Right atrium auricular region (tissue), 2 donors: ENCODE measurements at regions not wholly inside any gene's neighbourhood (a gene's known extent, or its start where the extent isn't known, plus 50 kb on each side); places are given as distances from the start of the nearest gene placed in this dataset.

Source experiments
- DNase-seq: peaks from one replicate; pipeline ENCODE4 v3.0.0-alpha.2; 2019; ENCODE audit warnings: low spot score
- H3K27ac ChIP-seq, 2 donors: fragments of 200-600 bp; sonication (generic); 1 replicate in 1 of 2; 2 replicates in 1 of 2; pipeline ENCODE4 v1.5.1; 2016 to 2019
- H3K27me3 ChIP-seq, 2 donors: fragments of 200-600 bp; sonication (generic); one replicate each; pipeline versions ENCODE4 v1.5.1 to v1.6.0; 2017 to 2019
- H3K36me3 ChIP-seq: fragments of 200-600 bp; sonication (generic); one replicate; pipeline ENCODE4 v1.5.1; 2016
- H3K4me1 ChIP-seq, 2 donors: fragments of 200-600 bp; sonication (generic); one replicate each; pipeline versions ENCODE4 v1.5.1 to v1.6.0; 2017 to 2019
- H3K4me3 ChIP-seq, 2 donors: fragments of 200-600 bp; sonication (generic); 1 replicate in 1 of 2; 2 replicates in 1 of 2; pipeline ENCODE4 v1.5.1; 2017 to 2019; ENCODE audit warnings: mild to moderate bottlenecking in 1 of 2, moderate library complexity in 1 of 2
- H3K9me3 ChIP-seq, 2 donors: fragments of 200-600 bp; sonication (generic); one replicate each; pipeline ENCODE4 v1.5.1; 2019
- CTCF ChIP-seq, 2 donors: fragments of 200-600 bp; sonication (generic); IDR thresholded peaks; one replicate each; pipeline ENCODE4 v1.5.1; 2019; ENCODE audit warnings: antibody characterized with exemption in 2 of 2

GRCh38 chr2:133954636-133955035 is 299.2 kb upstream of the MGAT5 start:
- H3K27ac ChIP-seq: no peak overlapping the region
- no peak overlapping the region for H3K4me3 ChIP-seq
- TF ChIP-seq CTCF (IDR thresholded peaks at IDR 0.05): no peak
- peaks cover 0 to 5% of the 10 kb centered on the region in 2 donors for H3K4me1 ChIP-seq
- H3K27me3 ChIP-seq: no peaks in the 10 kb centered on the region
- no peaks in the 10 kb centered on the region for H3K9me3 ChIP-seq
- DNase-seq: no peak
- no peaks in the 10 kb centered on the region for H3K36me3 ChIP-seq

GRCh38 chr2:133955169-133955568 is 298.7 kb upstream of the MGAT5 start:
- Histone ChIP-seq H3K27me3 (no peaks in the 10 kb centered on the region), H3K27ac (no peak overlapping the region), H3K4me3 (no peak overlapping the region), H3K36me3 (no peaks in the 10 kb centered on the region), H3K4me1 (peaks cover 0 to 5% of the 10 kb centered on the region in 2 donors), H3K9me3 (no peaks in the 10 kb centered on the region)
- no peak for TF ChIP-seq CTCF (IDR thresholded peaks at IDR 0.05)
- no peak for DNase-seq

GRCh38 chr2:133956434-133956935 is 297.4 kb upstream of the MGAT5 start:
- H3K4me3 ChIP-seq: no peak overlapping the region
- H3K27ac ChIP-seq: peak overlapping the region in 1 of 2 donors; percentile 48
- TF ChIP-seq CTCF (IDR thresholded peaks at IDR 0.05): no peak
- no peaks in the 10 kb centered on the region for H3K9me3 ChIP-seq
- DNase-seq: no peak
- H3K36me3 ChIP-seq: no peaks in the 10 kb centered on the region
- peaks cover 0 to 5% of the 10 kb centered on the region in 2 donors for H3K4me1 ChIP-seq
- no peaks in the 10 kb centered on the region for H3K27me3 ChIP-seq

GRCh38 chr2:133957724-133958480 is 296.0 kb upstream of the MGAT5 start:
- no peak for DNase-seq
- no peak overlapping the region for H3K4me3 ChIP-seq
- TF ChIP-seq CTCF (IDR thresholded peaks at IDR 0.05): no peak
- peak overlapping the region in 1 of 2 donors; percentile 48 for H3K27ac ChIP-seq
- H3K9me3 ChIP-seq: no peaks in the 10 kb centered on the region
- H3K36me3 ChIP-seq: no peaks in the 10 kb centered on the region
- peaks cover 0 to 5% of the 10 kb centered on the region in 2 donors for H3K4me1 ChIP-seq
- H3K27me3 ChIP-seq: no peaks in the 10 kb centered on the region

- no peaks in the 10 kb centered on the region for H3K9me3 ChIP-seq
- H3K4me1 ChIP-seq: peaks cover 0 to 5% of the 10 kb centered on the region in 2 donors
- H3K36me3 ChIP-seq: no peaks in the 10 kb centered on the region
- TF ChIP-seq CTCF (IDR thresholded peaks at IDR 0.05): no peak
- no peak for DNase-seq
- no peak overlapping the region for H3K4me3 ChIP-seq
- H3K27ac ChIP-seq: no peak overlapping the region
- no peaks in the 10 kb centered on the region for H3K27me3 ChIP-seq
Measured at GRCh38 chr2:133959066-133959465, 294.8 kb upstream of the MGAT5 start.
